ENCODE measurements at regions not wholly inside any gene's neighbourhood (a gene's known extent, or its start where the extent isn't known, plus 50 kb on each side); places are given as distances from the start of the nearest gene placed in this dataset.

- no peaks in the 10 kb centered on the region for H3K4me1 ChIP-seq (ENCODE audit: control insufficient read depth in 3 of 3, insufficient read depth in 2 of 3, low read depth in 1 of 3, low read length in 2 of 3)
- FAIRE-seq (no peak), DNase-seq (peak in 1 of 2 donors; percentile 33)
- H3K36me3 ChIP-seq (ENCODE audit: control insufficient read depth in 3 of 3, insufficient read depth in 2 of 3, low read depth in 1 of 3, low read length in 3 of 3), result no peaks in the 10 kb centered on the region
- H3K27me3 ChIP-seq (ENCODE audit: control insufficient read depth in 3 of 3, insufficient read depth in 3 of 3, low read length in 3 of 3), result no peaks in the 10 kb centered on the region
- H3K27ac ChIP-seq (ENCODE audit: low read depth in 1 of 3, low read length in 2 of 3), result no peak overlapping the region
- H3K4me3 ChIP-seq (ENCODE audit: low read depth in 1 of 3, low read length in 3 of 3), result no peak overlapping the region
- H3K9me3 ChIP-seq (ENCODE audit: control insufficient read depth in 2 of 2, insufficient read depth in 1 of 2, low read depth in 1 of 2, low read length in 1 of 2), result peaks cover 0 to 1% of the 10 kb centered on the region in 2 donors
- WGBS, 3 donors, result 40 to 45% (median 40%) methylated on average over 4 of the region's 4 CpGs
Observed at GRCh38 chr3:29144807-29145206, 136.1 kb upstream of the RBMS3 start.

GRCh38 chr3:29145360-29145759 lies 135.5 kb upstream of the RBMS3 start:
- Histone ChIP-seq H3K27ac (ENCODE audit: low read depth in 1 of 3, low read length in 2 of 3) (no peak overlapping the region), H3K36me3 (ENCODE audit: control insufficient read depth in 3 of 3, insufficient read depth in 2 of 3, low read depth in 1 of 3, low read length in 3 of 3) (no peaks in the 10 kb centered on the region), H3K4me1 (ENCODE audit: control insufficient read depth in 3 of 3, insufficient read depth in 2 of 3, low read depth in 1 of 3, low read length in 2 of 3) (no peaks in the 10 kb centered on the region), H3K9me3 (ENCODE audit: control insufficient read depth in 2 of 2, insufficient read depth in 1 of 2, low read depth in 1 of 2, low read length in 1 of 2) (peaks cover 0 to 1% of the 10 kb centered on the region in 2 donors), H3K27me3 (ENCODE audit: control insufficient read depth in 3 of 3, insufficient read depth in 3 of 3, low read length in 3 of 3) (no peaks in the 10 kb centered on the region), H3K4me3 (ENCODE audit: low read depth in 1 of 3, low read length in 3 of 3) (no peak overlapping the region)
- WGBS, 3 donors, result 72 to 88% (median 87%) methylated on average over 1 of the region's 1 CpG
- no peak for FAIRE-seq
- no peak for DNase-seq

GRCh38 chr3:29152379-29152778 lies 128.5 kb upstream of the RBMS3 start:
- Histone ChIP-seq H3K4me1 (ENCODE audit: control insufficient read depth in 3 of 3, insufficient read depth in 2 of 3, low read depth in 1 of 3, low read length in 2 of 3) (no peaks in the 10 kb centered on the region), H3K36me3 (ENCODE audit: control insufficient read depth in 3 of 3, insufficient read depth in 2 of 3, low read depth in 1 of 3, low read length in 3 of 3) (no peaks in the 10 kb centered on the region), H3K9me3 (ENCODE audit: control insufficient read depth in 2 of 2, insufficient read depth in 1 of 2, low read depth in 1 of 2, low read length in 1 of 2) (peaks cover 0 to 1% of the 10 kb centered on the region in 2 donors), H3K27ac (ENCODE audit: low read depth in 1 of 3, low read length in 2 of 3) (no peak overlapping the region), H3K4me3 (ENCODE audit: low read depth in 1 of 3, low read length in 3 of 3) (no peak overlapping the region), H3K27me3 (ENCODE audit: control insufficient read depth in 3 of 3, insufficient read depth in 3 of 3, low read length in 3 of 3) (no peaks in the 10 kb centered on the region)
- no peak for DNase-seq
- FAIRE-seq, result no peak
- 28 to 71% (median 32%) methylated on average over 2 of the region's 2 CpGs for WGBS, 3 donors

- no peaks in the 10 kb centered on the region for H3K36me3 ChIP-seq (ENCODE audit: control insufficient read depth in 3 of 3, insufficient read depth in 2 of 3, low read depth in 1 of 3, low read length in 3 of 3)
- H3K4me3 ChIP-seq (ENCODE audit: low read depth in 1 of 3, low read length in 3 of 3), result no peak overlapping the region
- no peaks in the 10 kb centered on the region for H3K9me3 ChIP-seq (ENCODE audit: control insufficient read depth in 2 of 2, insufficient read depth in 1 of 2, low read depth in 1 of 2, low read length in 1 of 2)
- no peaks in the 10 kb centered on the region for H3K4me1 ChIP-seq (ENCODE audit: control insufficient read depth in 3 of 3, insufficient read depth in 2 of 3, low read depth in 1 of 3, low read length in 2 of 3)
- WGBS, 3 donors, result 47 to 57% (median 52%) methylated on average over 3 of the region's 3 CpGs
- no peak overlapping the region for H3K27ac ChIP-seq (ENCODE audit: low read depth in 1 of 3, low read length in 2 of 3)
- H3K27me3 ChIP-seq (ENCODE audit: control insufficient read depth in 3 of 3, insufficient read depth in 3 of 3, low read length in 3 of 3), result no peaks in the 10 kb centered on the region
- DNase-seq, result no peak
- FAIRE-seq, result no peak
Observed at GRCh38 chr3:29153811-29154210, 127.1 kb upstream of the RBMS3 start.

GRCh38 chr3:29156086-29156715 lies 124.7 kb upstream of the RBMS3 start:
- Histone ChIP-seq H3K27ac (ENCODE audit: low read depth in 1 of 3, low read length in 2 of 3) (no peak overlapping the region), H3K36me3 (ENCODE audit: control insufficient read depth in 3 of 3, insufficient read depth in 2 of 3, low read depth in 1 of 3, low read length in 3 of 3) (no peaks in the 10 kb centered on the region), H3K9me3 (ENCODE audit: control insufficient read depth in 2 of 2, insufficient read depth in 1 of 2, low read depth in 1 of 2, low read length in 1 of 2) (no peaks in the 10 kb centered on the region), H3K27me3 (ENCODE audit: control insufficient read depth in 3 of 3, insufficient read depth in 3 of 3, low read length in 3 of 3) (no peaks in the 10 kb centered on the region), H3K4me1 (ENCODE audit: control insufficient read depth in 3 of 3, insufficient read depth in 2 of 3, low read depth in 1 of 3, low read length in 2 of 3) (no peaks in the 10 kb centered on the region), H3K4me3 (ENCODE audit: low read depth in 1 of 3, low read length in 3 of 3) (no peak overlapping the region)
- no peak for FAIRE-seq
- DNase-seq, result no peak
- 59 to 69% (median 60%) methylated on average over 5 of the region's 5 CpGs for WGBS, 3 donors

- no peak overlapping the region for H3K4me3 ChIP-seq (ENCODE audit: low read depth in 1 of 3, low read length in 3 of 3)
- no peak overlapping the region for H3K27ac ChIP-seq (ENCODE audit: low read depth in 1 of 3, low read length in 2 of 3)
- 74 to 88% (median 88%) methylated on average over 3 of the region's 3 CpGs for WGBS, 3 donors
- FAIRE-seq, result no peak
- no peaks in the 10 kb centered on the region for H3K9me3 ChIP-seq (ENCODE audit: control insufficient read depth in 2 of 2, insufficient read depth in 1 of 2, low read depth in 1 of 2, low read length in 1 of 2)
- H3K4me1 ChIP-seq (ENCODE audit: control insufficient read depth in 3 of 3, insufficient read depth in 2 of 3, low read depth in 1 of 3, low read length in 2 of 3), result no peaks in the 10 kb centered on the region
- no peaks in the 10 kb centered on the region for H3K27me3 ChIP-seq (ENCODE audit: control insufficient read depth in 3 of 3, insufficient read depth in 3 of 3, low read length in 3 of 3)
- no peak for DNase-seq
- H3K36me3 ChIP-seq (ENCODE audit: control insufficient read depth in 3 of 3, insufficient read depth in 2 of 3, low read depth in 1 of 3, low read length in 3 of 3), result no peaks in the 10 kb centered on the region
Observed at GRCh38 chr3:29164825-29165224, 116.0 kb upstream of the RBMS3 start.

GRCh38 chr3:29167180-29167579 lies 113.7 kb upstream of the RBMS3 start:
- Histone ChIP-seq H3K9me3 (ENCODE audit: control insufficient read depth in 2 of 2, insufficient read depth in 1 of 2, low read depth in 1 of 2, low read length in 1 of 2) (no peaks in the 10 kb centered on the region), H3K4me3 (ENCODE audit: low read depth in 1 of 3, low read length in 3 of 3) (no peak overlapping the region), H3K36me3 (ENCODE audit: control insufficient read depth in 3 of 3, insufficient read depth in 2 of 3, low read depth in 1 of 3, low read length in 3 of 3) (no peaks in the 10 kb centered on the region), H3K27me3 (ENCODE audit: control insufficient read depth in 3 of 3, insufficient read depth in 3 of 3, low read length in 3 of 3) (no peaks in the 10 kb centered on the region), H3K27ac (ENCODE audit: low read depth in 1 of 3, low read length in 2 of 3) (no peak overlapping the region), H3K4me1 (ENCODE audit: control insufficient read depth in 3 of 3, insufficient read depth in 2 of 3, low read depth in 1 of 3, low read length in 2 of 3) (peaks cover 0 to 5% (median 0%) of the 10 kb centered on the region in 3 donors)
- FAIRE-seq (no peak), DNase-seq (no peak)
- 93 to 97% (median 95%) methylated on average over 1 of the region's 1 CpG for WGBS, 3 donors

- H3K36me3 ChIP-seq (ENCODE audit: control insufficient read depth in 3 of 3, insufficient read depth in 2 of 3, low read depth in 1 of 3, low read length in 3 of 3), result no peaks in the 10 kb centered on the region
- H3K4me3 ChIP-seq (ENCODE audit: low read depth in 1 of 3, low read length in 3 of 3), result no peak overlapping the region
- no peaks in the 10 kb centered on the region for H3K27me3 ChIP-seq (ENCODE audit: control insufficient read depth in 3 of 3, insufficient read depth in 3 of 3, low read length in 3 of 3)
- H3K27ac ChIP-seq (ENCODE audit: low read depth in 1 of 3, low read length in 2 of 3), result no peak overlapping the region
- H3K9me3 ChIP-seq (ENCODE audit: control insufficient read depth in 2 of 2, insufficient read depth in 1 of 2, low read depth in 1 of 2, low read length in 1 of 2), result no peaks in the 10 kb centered on the region
- no peak for FAIRE-seq
- DNase-seq, result no peak
- H3K4me1 ChIP-seq (ENCODE audit: control insufficient read depth in 3 of 3, insufficient read depth in 2 of 3, low read depth in 1 of 3, low read length in 2 of 3), result peaks cover 0 to 5% (median 0%) of the 10 kb centered on the region in 3 donors
- WGBS, 3 donors, result 58 to 67% (median 65%) methylated on average over 2 of the region's 2 CpGs
Observed at GRCh38 chr3:29168081-29168480, 112.8 kb upstream of the RBMS3 start.

- H3K36me3 ChIP-seq (ENCODE audit: control insufficient read depth in 3 of 3, insufficient read depth in 2 of 3, low read depth in 1 of 3, low read length in 3 of 3), result no peaks in the 10 kb centered on the region
Observed at GRCh38 chr3:29168696-29169095, 112.2 kb upstream of the RBMS3 start.

More at GRCh38 chr3:29168696-29169095, 112.2 kb upstream of the RBMS3 start:
- H3K9me3 ChIP-seq (ENCODE audit: control insufficient read depth in 2 of 2, insufficient read depth in 1 of 2, low read depth in 1 of 2, low read length in 1 of 2), result no peaks in the 10 kb centered on the region
- peaks cover 0 to 5% (median 0%) of the 10 kb centered on the region in 3 donors for H3K4me1 ChIP-seq (ENCODE audit: control insufficient read depth in 3 of 3, insufficient read depth in 2 of 3, low read depth in 1 of 3, low read length in 2 of 3)
- H3K4me3 ChIP-seq (ENCODE audit: low read depth in 1 of 3, low read length in 3 of 3), result no peak overlapping the region
- DNase-seq (no peak), FAIRE-seq (no peak)
- WGBS, 3 donors, result 33 to 61% (median 37%) methylated on average over 1 of the region's 1 CpG
- no peaks in the 10 kb centered on the region for H3K27me3 ChIP-seq (ENCODE audit: control insufficient read depth in 3 of 3, insufficient read depth in 3 of 3, low read length in 3 of 3)
- no peak overlapping the region for H3K27ac ChIP-seq (ENCODE audit: low read depth in 1 of 3, low read length in 2 of 3)

Data from small intestine (tissue), 7 donors.